ENCODE measurements at regions not wholly inside any gene's neighbourhood (a gene's known extent, or its start where the extent isn't known, plus 50 kb on each side); places are given as distances from the start of the nearest gene placed in this dataset.

- no peak for DNase-seq (ENCODE audit: low spot score)
Observed at GRCh38 chr1:99571092-99571734, 74.7 kb upstream of the PALMD start.

- DNase-seq (ENCODE audit: low spot score) = no peak
Observed at GRCh38 chr1:99573431-99574217, 72.3 kb upstream of the PALMD start.

GRCh38 chr1:99577313-99577712, 68.6 kb upstream of the PALMD start:
- no peak for DNase-seq (ENCODE audit: low spot score)

DNA sequence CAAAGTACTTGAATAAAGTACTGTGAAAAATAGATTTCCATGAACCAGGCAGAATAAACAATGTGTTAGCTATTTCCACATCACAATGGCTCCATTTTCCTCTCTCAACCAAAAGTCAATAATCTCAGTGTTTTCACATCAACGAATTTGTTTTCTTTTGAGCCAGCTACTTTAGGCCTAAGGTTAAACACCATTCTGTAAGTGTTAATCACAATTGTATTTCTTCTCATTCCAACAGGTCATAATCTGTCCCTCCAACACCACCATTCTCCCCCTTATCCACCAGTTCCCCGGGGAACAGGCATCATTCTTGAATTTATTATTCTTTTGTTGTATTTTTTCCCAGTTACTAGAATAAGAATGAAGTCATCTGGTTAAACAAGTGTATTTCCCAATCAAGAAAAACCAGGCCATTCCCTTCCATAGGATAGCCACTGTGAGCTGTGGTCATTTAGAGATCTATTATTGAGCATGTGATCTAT, 66.2 kb upstream of the PALMD start:
- no peak for DNase-seq (ENCODE audit: low spot score)

- peak; percentile 59 for DNase-seq (ENCODE audit: low spot score)
Observed at GRCh38 chr1:99580451-99580850, 65.5 kb upstream of the PALMD start.

- DNase-seq (ENCODE audit: low spot score) = no peak
Observed at GRCh38 chr1:99587008-99587407, 58.9 kb upstream of the PALMD start.

DNA sequence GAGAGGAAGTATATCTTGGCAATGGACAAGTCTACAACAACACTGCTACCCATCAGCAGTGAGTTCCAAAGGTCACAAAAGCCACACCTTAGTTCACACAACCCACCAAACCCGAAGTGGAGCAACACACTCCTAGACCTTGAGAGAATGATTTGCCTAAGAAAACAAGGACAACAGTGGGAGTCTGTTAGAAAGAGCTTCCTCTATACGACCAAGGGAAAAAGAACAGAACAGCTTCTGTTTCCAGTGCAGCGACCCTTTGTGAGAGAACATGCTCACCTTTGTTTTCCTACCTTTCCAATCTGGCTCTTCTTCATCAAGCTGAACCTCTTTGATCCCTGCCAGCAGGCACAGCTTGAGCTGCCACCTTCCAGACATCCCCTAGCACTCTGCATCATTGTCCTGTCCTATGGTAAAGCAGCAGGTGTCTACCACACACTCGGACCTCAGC, 56.7 kb upstream of the PALMD start:
- DNase-seq (ENCODE audit: low spot score) = no peak

- DNase-seq (ENCODE audit: low spot score) = peak; percentile 12
Observed at GRCh38 chr1:99590578-99591209, 55.2 kb upstream of the PALMD start.

DNA sequence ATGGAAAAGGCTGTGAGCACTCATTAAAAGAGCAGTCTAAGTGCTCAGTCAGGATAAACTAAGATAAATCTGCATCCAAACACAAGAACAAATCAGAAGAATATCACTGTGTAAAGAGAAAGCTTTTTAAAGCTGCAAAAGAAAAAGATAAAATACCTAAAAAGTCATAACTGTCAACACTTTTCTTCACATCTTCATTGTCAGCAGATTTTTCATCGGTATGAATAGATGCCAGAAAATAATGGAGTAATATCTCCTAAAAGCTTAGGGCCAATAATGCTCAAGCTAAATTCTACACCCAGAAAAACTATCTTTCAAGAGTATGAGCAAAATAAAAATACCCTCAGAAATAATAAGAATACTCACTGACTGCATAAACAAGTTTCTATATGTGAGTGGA, 54.0 kb upstream of the PALMD start:
- no peak for DNase-seq (ENCODE audit: low spot score)

GRCh38 chr1:99594205-99594604, 51.7 kb upstream of the PALMD start:
- DNase-seq (ENCODE audit: low spot score) = no peak

DNA sequence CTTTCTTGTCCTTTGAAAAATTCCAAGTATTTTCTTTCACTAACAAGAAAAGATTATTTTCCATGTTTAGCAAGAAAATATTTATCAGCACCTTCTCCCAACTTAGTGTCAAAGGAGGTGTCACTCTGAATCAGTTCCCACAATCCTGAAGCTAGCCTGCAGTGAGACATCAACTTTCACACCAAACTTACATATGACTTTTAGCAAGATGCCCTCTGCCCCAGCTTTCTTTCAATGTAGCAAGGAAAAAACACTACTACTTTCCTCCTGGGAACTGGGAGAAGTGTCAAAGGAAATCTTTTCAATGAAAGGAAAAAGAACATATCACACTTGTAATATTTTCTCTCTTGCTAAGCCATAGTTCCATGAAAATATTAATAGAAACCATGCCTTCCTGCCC, 50.9 kb upstream of the PALMD start:
- no peak for DNase-seq (ENCODE audit: low spot score)

DNA sequence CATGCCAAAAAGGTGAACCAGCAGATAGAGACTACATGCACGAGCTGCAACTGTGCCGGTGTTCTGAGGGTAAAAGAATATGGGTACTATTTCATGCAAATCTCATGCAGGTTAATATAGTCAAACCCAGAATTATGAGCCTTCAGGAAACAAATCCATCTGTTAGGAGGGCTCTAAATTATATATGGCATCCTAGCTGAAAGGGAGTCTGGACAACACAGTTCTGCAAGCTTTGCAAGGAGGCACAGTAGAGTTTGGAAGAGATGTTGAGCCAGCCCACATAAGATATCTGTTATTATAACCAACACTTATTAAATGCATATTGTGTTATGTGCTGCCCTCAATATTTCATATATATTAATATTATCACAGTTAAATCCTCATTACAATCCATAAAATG, 50.5 kb upstream of the PALMD start:
- no peak for DNase-seq (ENCODE audit: low spot score)

All from Ammon's horn (tissue), 1 donor.